Thyroid gland (tissue), 4 donors: ENCODE measurements at regions not wholly inside any gene's neighbourhood (a gene's known extent, or its start where the extent isn't known, plus 50 kb on each side); places are given as distances from the start of the nearest gene placed in this dataset.

Source experiments
- CTCF ChIP-seq, 6 experiments: fragments of 200-600 bp in 3 of 6; fragments of 450-650 bp in 3 of 6; sonication (generic) in 3 of 6; IDR thresholded peaks; one replicate each; pipeline ENCODE4 v1.5.1; 2016 to 2019; ENCODE audit warnings: antibody characterized with exemption in 6 of 6, mild to moderate bottlenecking in 2 of 6, inconsistent platforms in 1 of 6, moderate library complexity in 1 of 6
- POLR2A ChIP-seq, 2 donors: fragments of 450-650 bp; IDR thresholded peaks; one replicate each; pipeline ENCODE4 v1.6.1; 2017; ENCODE audit warnings: antibody characterized with exemption in 2 of 2, mild to moderate bottlenecking in 2 of 2, moderate library complexity in 1 of 2

GRCh38 chr10:129390726-129391125 lies 76.3 kb upstream of the MGMT start:
- TF ChIP-seq POLR2A (IDR thresholded peaks at IDR 0.05): no peak
- no peak for TF ChIP-seq CTCF (IDR thresholded peaks at IDR 0.05)
